ENCODE measurements at regions not wholly inside any gene's neighbourhood (a gene's known extent, or its start where the extent isn't known, plus 50 kb on each side); places are given as distances from the start of the nearest gene placed in this dataset.
A peak's percentile ranks its signal among the peaks of the same experiment; 100 is the strongest.

GRCh38 chr5:24963611-24964010 lies 318.8 kb upstream of the CDH10 start:
- no peak for TF ChIP-seq ZNF281 (CRISPR knock-in tag; IDR thresholded peaks at IDR 0.05)
- Mint-ChIP-seq H3K36me3 (no peaks in the 10 kb centered on the region), H3K4me3 (no peak overlapping the region), H3K27me3 (ENCODE audit: low read depth) (no peaks in the 10 kb centered on the region; the same call in 1 of the 2 replicates), H3K27ac (no peak overlapping the region), H3K9me3 (peaks cover 9% of the 10 kb centered on the region; the same call in 1 of the 2 replicates), H3K4me1 (no peaks in the 10 kb centered on the region)
- no peak for DNase-seq (ENCODE audit: low spot score)
- no peak for ATAC-seq
- CTCF ChIA-PET = no interaction called here
- POLR2A ChIA-PET = no interaction called here

GRCh38 chr5:24923400-24923799 lies 278.6 kb upstream of the CDH10 start:
- CTCF ChIA-PET = no interaction called here
- Mint-ChIP-seq H3K36me3 (no peaks in the 10 kb centered on the region), H3K4me3 (no peak overlapping the region), H3K4me1 (peaks cover 15% of the 10 kb centered on the region), H3K27me3 (ENCODE audit: low read depth) (0 out of 2 replicates have a peak, but pooled peaks cover 4% of the 10 kb centered on the region), H3K9me3 (peaks cover 10% of the 10 kb centered on the region), H3K27ac (peak overlapping the region; percentile 48; the same call in 1 of the 2 replicates)
- no peak for DNase-seq (ENCODE audit: low spot score)
- ATAC-seq = peak; percentile 80
- TF ChIP-seq ZSCAN18 (CRISPR knock-in tag; IDR thresholded peaks at IDR 0.05) (no peak), STAT6 (CRISPR knock-in tag; conservative IDR thresholded peaks at IDR 0.05; ENCODE audit: low read depth) (no peak), RELA (CRISPR knock-in tag; IDR thresholded peaks at IDR 0.05; ENCODE audit: borderline replicate concordance) (no peak), FOXK1 (CRISPR knock-in tag; IDR thresholded peaks at IDR 0.05) (no peak), ZNF671 (CRISPR knock-in tag; IDR thresholded peaks at IDR 0.05) (no peak), HMGA2 (CRISPR knock-in tag; IDR thresholded peaks at IDR 0.05) (no peak), FOXJ3 (CRISPR knock-in tag; IDR thresholded peaks at IDR 0.05; ENCODE audit: borderline replicate concordance) (no peak), IRF1 (CRISPR knock-in tag; IDR thresholded peaks at IDR 0.05) (no peak), E2F5 (CRISPR knock-in tag; IDR thresholded peaks at IDR 0.05) (no peak), NFATC4 (CRISPR knock-in tag; IDR thresholded peaks at IDR 0.05) (no peak), SMAD4 (CRISPR knock-in tag; IDR thresholded peaks at IDR 0.05) (no peak), ZBTB21 (CRISPR knock-in tag; IDR thresholded peaks at IDR 0.05; ENCODE audit: borderline replicate concordance) (no peak), ESRRA (CRISPR knock-in tag; IDR thresholded peaks at IDR 0.05; ENCODE audit: borderline replicate concordance) (no peak), ZMAT4 (CRISPR knock-in tag; IDR thresholded peaks at IDR 0.05) (no peak)
- POLR2A ChIA-PET = no interaction called here

All from WTC11 (cell line).